ENCODE measurements at regions not wholly inside any gene's neighbourhood (a gene's known extent, or its start where the extent isn't known, plus 50 kb on each side); places are given as distances from the start of the nearest gene placed in this dataset.

GRCh38 chr10:94049911-94050310 lies 56.2 kb downstream of the PLCE1 start:
- ChIA-PET CTCF (ENCODE audit: partially characterized antibody) (no interaction called here), POLR2A (ENCODE audit: partially characterized antibody) (no interaction called here)
- Histone ChIP-seq H3K9me3 (ENCODE audit: insufficient read depth in 2 of 2, low read depth in 1 of 2, low read length in 1 of 2) (no peaks in the 10 kb centered on the region), H3K9ac (replicated peaks in 1 of 4; ENCODE audit: extremely low read depth in 1 of 4, low read depth in 3 of 4, low read length in 3 of 4) (no peak overlapping the region), H3K36me3 (ENCODE audit: control insufficient read depth in 2 of 4, insufficient read depth in 4 of 4, low read length in 3 of 4) (no peaks in the 10 kb centered on the region), H3K4ac (replicated peaks; ENCODE audit: insufficient read length, low read depth, low read length) (no peak overlapping the region), H4K5ac (ENCODE audit: insufficient read length, low read depth, low read length) (no peak overlapping the region), H2BK20ac (ENCODE audit: low read length) (no peak overlapping the region), H3K27me3 (replicated peaks in 1 of 4; ENCODE audit: control insufficient read depth in 3 of 4, extremely low read depth in 1 of 4, insufficient read depth in 3 of 4, low read length in 3 of 4) (no peaks in the 10 kb centered on the region), H2BK12ac (ENCODE audit: low read depth, low read length) (no peak overlapping the region), H4K8ac (ENCODE audit: extremely low read depth, insufficient read depth, low read length) (no peak overlapping the region), H2AK5ac (ENCODE audit: low read depth, low read length) (no peak overlapping the region), H2AFZ (ENCODE audit: low read length) (no peak overlapping the region), H3K27ac (ENCODE audit: low read depth, low read length) (no peak overlapping the region), H3K56ac (replicated peaks; ENCODE audit: insufficient read length, low read depth, low read length) (no peak overlapping the region), H3K23ac (ENCODE audit: insufficient read length) (no peak overlapping the region), H3K14ac (ENCODE audit: insufficient read length) (no peak overlapping the region), H2BK120ac (replicated peaks; ENCODE audit: low read depth, low read length) (no peak overlapping the region), H3K4me3 (ENCODE audit: extremely low read depth in 1 of 4, insufficient read depth in 2 of 4, low read depth in 3 of 4, low read length in 4 of 4) (no peak overlapping the region), H2BK15ac (ENCODE audit: low read length) (no peak overlapping the region), H3K4me1 (replicated peaks in 1 of 4; ENCODE audit: control insufficient read depth in 3 of 4, insufficient read depth in 4 of 4, low read length in 3 of 4) (no peaks in the 10 kb centered on the region), H4K91ac (replicated peaks; ENCODE audit: insufficient read length, low read length) (no peak overlapping the region), H4K20me1 (replicated peaks in 1 of 2; ENCODE audit: control insufficient read depth in 1 of 2, insufficient read depth in 2 of 2, low read length in 2 of 2) (no peaks in the 10 kb centered on the region), H3K79me1 (ENCODE audit: low read depth, low read length) (no peaks in the 10 kb centered on the region), H3K18ac (ENCODE audit: extremely low read depth, low read length) (no peak overlapping the region), H3K23me2 (ENCODE audit: low read depth, low read length) (no peaks in the 10 kb centered on the region), H3K79me2 (ENCODE audit: control insufficient read depth in 1 of 2, insufficient read depth in 2 of 2, low read length in 2 of 2) (no peaks in the 10 kb centered on the region), H3K4me2 (ENCODE audit: insufficient read depth in 1 of 2, low read depth in 2 of 2, low read length in 2 of 2) (no peak overlapping the region), H2BK5ac (ENCODE audit: low read depth, low read length) (no peak overlapping the region)
- no peak for DNase-seq (ENCODE audit: low read depth in 1 of 2, low spot score in 2 of 2)
- WGBS, 2 experiments (ENCODE audit: extremely low coverage in 1 of 2, insufficient coverage in 1 of 2, insufficient read length in 1 of 2, insufficient replicate concordance in 2 of 2, low coverage in 1 of 2, low lambda C conversion rate in 2 of 2, missing lambda C conversion rate in 1 of 2) = 81% methylated on average over 4 of the region's 4 CpGs; no CpG with 5 or more reads in 1 of the 2 experiments
- TF ChIP-seq POLR2AphosphoS5 (IDR thresholded peaks at IDR 0.05; ENCODE audit: low read depth, low read length) (no peak), KDM5A (IDR thresholded peaks at IDR 0.05; ENCODE audit: low read length) (no peak), NRF1 (IDR thresholded peaks at IDR 0.05; ENCODE audit: low read depth, low read length) (no peak), BRCA1 (IDR thresholded peaks at IDR 0.05; ENCODE audit: low read depth, low read length) (no peak), KDM4A (IDR thresholded peaks at IDR 0.05; ENCODE audit: low read depth, low read length, severe bottlenecking) (no peak), POLR2A (IDR thresholded peaks at IDR 0.05; ENCODE audit: control extremely low read depth in 1 of 2, low read depth in 2 of 2, low read length in 2 of 2) (no peak), POU5F1 (IDR thresholded peaks at IDR 0.05; ENCODE audit: low read depth, low read length) (no peak), EP300 (IDR thresholded peaks at IDR 0.05; ENCODE audit: borderline replicate concordance in 1 of 2, low read depth in 2 of 2, low read length in 2 of 2) (no peak), SIN3A (conservative IDR thresholded peaks at IDR 0.05 in 1 of 2, IDR thresholded peaks at IDR 0.05 in 1 of 2; ENCODE audit: low read depth in 1 of 2, low read length in 2 of 2) (no peak), CREB1 (IDR thresholded peaks at IDR 0.05) (no peak), JUN (IDR thresholded peaks at IDR 0.05; ENCODE audit: low read depth, low read length) (no peak), CTBP2 (IDR thresholded peaks at IDR 0.05; ENCODE audit: borderline replicate concordance, insufficient read depth, insufficient read length, low read length) (no peak)
- FAIRE-seq = no peak

Data from H1 (cell line).